ENCODE measurements at regions not wholly inside any gene's neighbourhood (a gene's known extent, or its start where the extent isn't known, plus 50 kb on each side); places are given as distances from the start of the nearest gene placed in this dataset.

DNA sequence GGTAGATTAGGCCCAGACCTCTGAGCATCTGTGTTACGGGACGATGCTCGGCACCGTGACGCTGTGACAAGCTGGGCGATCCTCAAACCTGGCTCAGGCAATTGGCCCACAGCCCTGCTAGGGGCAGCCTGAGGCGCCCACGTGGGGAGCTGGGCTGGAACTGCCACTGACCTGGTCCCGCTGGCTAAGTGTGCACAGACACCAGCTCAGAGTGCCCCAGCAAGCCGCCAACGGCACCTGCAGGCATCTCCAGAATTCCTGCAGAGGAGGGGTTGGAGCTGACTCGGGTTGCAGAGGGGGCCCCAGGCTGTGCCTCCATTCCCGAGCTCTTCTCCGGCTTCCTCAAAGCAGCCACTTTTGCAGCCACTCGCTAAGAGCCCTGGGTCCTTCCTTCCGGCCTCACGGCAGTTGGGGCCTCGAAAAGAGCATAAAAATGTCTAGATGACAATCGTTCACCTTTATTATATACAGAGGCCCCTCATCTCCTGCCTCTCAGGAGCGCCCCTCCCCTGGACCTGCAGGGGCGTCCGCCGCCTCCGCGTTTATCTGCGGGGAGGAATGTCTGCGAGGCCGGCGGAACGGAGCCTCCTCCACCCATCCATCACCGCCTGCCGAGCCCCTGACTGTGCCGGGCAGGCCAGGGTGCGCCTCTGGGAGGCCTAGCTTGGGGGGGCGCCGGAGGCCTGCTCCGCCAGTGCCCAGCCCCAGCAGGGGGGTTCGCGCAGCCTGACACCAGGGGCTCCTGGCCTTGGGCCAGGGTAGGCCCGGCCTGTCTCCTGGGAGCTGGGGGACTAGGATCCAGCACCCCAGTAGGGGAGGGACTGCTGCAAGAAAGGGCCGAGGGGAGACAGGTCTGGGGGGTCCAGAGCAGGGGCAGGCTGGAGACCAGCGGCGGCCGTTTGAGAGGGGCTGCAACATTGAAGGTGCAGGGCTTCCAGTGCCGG is 144.9 kb downstream of the BARX1 start:
- BruUV-seq (replicated peaks): no TSS peak
- no peak for DNase-seq
- H3K27me3 Mint-ChIP-seq (ENCODE audit: unreplicated experiment): peaks cover 53% of the 10 kb centered on the region
- no peaks in the 10 kb centered on the region for H3K4me1 Mint-ChIP-seq (ENCODE audit: low read depth, unreplicated experiment)
- H3K9me3 Mint-ChIP-seq (ENCODE audit: low read depth, unreplicated experiment): no peaks in the 10 kb centered on the region
- TF ChIP-seq, protein P1, sequence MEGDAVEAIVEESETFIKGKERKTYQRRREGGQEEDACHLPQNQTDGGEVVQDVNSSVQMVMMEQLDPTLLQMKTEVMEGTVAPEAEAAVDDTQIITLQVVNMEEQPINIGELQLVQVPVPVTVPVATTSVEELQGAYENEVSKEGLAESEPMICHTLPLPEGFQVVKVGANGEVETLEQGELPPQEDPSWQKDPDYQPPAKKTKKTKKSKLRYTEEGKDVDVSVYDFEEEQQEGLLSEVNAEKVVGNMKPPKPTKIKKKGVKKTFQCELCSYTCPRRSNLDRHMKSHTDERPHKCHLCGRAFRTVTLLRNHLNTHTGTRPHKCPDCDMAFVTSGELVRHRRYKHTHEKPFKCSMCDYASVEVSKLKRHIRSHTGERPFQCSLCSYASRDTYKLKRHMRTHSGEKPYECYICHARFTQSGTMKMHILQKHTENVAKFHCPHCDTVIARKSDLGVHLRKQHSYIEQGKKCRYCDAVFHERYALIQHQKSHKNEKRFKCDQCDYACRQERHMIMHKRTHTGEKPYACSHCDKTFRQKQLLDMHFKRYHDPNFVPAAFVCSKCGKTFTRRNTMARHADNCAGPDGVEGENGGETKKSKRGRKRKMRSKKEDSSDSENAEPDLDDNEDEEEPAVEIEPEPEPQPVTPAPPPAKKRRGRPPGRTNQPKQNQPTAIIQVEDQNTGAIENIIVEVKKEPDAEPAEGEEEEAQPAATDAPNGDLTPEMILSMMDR (IDR thresholded peaks at IDR 0.05; ENCODE audit: unreplicated experiment): no peak
- intact Hi-C loops (cut with micrococcal nuclease; ENCODE audit: unreplicated experiment): no loop called here
- H3K36me3 Mint-ChIP-seq (ENCODE audit: insufficient read depth, unreplicated experiment): no peaks in the 10 kb centered on the region
- no peak overlapping the region for H3K4me3 Mint-ChIP-seq (ENCODE audit: low read depth, unreplicated experiment)
- CTCF ChIA-PET: interaction anchor here (0.6 kb wide), 1 partner anchor 24 kb away, joined by 3 read pairs; no protein-coding TSS in a partner anchor
- H3K27ac Mint-ChIP-seq (ENCODE audit: unreplicated experiment): no peak overlapping the region

DNA sequence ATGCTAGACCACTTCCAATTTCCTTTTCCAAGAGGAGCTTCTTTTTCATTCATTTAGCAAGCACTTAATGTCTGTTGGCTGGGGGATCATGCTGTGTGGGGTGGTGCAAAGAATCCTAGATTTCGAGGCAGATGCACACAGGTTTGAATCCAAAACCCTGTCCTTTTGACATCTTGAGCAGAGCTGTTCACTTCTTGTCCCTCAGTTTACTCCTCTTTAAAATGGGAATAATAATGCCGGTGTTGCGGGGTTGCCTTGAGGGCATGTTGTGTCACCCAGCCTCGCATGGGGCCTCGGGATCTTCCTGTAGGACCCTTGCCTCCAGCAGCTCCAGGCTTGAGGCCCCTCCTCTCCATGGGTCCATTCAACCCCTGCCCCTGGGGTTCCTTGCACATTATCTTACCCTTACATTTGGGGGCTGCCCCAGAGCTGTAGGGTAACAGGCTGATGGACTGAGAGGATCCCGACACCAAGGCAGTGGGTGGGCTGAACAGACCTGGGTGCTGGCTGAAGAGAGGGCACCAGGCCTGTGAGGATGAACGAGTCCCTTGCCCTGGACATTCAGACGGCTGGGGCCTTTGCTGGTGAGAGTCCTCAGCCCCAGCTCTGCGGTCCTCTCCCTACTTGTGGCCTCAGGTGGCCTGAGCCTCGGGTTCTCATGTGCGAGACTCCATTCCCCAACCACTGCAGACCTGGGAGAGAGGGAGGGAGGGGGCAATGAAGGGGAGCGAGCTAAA is 145.8 kb downstream of the BARX1 start:
- no peak overlapping the region for H3K27ac Mint-ChIP-seq (ENCODE audit: unreplicated experiment)
- intact Hi-C loops (cut with micrococcal nuclease; ENCODE audit: unreplicated experiment): no loop called here
- CTCF ChIA-PET: no interaction called here
- no TSS peak for BruUV-seq (replicated peaks)
- TF ChIP-seq, protein P1 (IDR thresholded peaks at IDR 0.05; ENCODE audit: unreplicated experiment): no peak
- no peak overlapping the region for H3K4me3 Mint-ChIP-seq (ENCODE audit: low read depth, unreplicated experiment)
- no peaks in the 10 kb centered on the region for H3K36me3 Mint-ChIP-seq (ENCODE audit: insufficient read depth, unreplicated experiment)
- no peaks in the 10 kb centered on the region for H3K4me1 Mint-ChIP-seq (ENCODE audit: low read depth, unreplicated experiment)
- no peak for DNase-seq
- H3K27me3 Mint-ChIP-seq (ENCODE audit: unreplicated experiment): peaks cover 44% of the 10 kb centered on the region
- H3K9me3 Mint-ChIP-seq (ENCODE audit: low read depth, unreplicated experiment): no peaks in the 10 kb centered on the region

DNA sequence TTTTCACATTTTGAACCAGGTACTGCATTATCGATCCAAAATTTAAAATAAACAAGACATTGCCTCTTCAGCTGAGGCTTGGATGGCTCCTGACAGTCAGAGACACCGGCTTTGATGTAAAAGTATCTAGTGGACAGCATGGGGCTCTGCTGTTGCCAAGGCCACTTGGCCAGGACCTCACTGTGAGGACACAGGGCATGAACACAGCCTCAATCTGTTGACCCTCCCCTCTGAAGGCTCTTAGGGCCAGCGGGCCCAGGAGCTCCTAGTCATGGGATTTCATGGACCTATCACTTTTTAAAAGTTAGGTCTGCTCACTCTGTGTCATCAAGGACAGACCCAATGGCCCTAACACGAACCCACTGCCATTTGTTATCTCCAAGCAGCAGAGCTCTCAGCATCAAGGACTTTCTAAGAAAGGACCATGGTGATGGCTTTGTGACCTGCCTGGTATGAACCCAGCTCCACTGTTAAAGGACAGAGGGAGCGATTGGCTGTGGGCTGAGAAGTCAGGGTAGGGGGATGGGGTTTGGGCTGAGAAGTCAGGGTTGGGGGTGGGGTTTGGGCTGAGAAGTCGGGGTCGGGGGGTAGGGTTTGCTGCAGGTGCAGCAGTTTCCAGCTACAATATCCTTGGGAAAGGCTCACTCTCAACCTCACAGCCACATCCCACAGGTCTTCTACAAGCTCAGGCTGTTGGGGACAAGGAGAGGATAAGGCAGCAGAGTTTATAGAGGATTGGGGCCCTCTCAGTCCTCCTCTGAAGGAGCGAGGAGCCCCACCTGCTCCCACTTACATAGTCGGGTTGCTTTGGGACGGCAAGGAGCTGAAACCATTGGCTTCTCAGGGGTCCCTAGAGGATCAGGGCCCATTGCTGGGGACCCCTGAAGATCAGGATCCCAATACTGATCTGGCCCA is 146.8 kb downstream of the BARX1 start:
- Mint-ChIP-seq H3K36me3 (ENCODE audit: insufficient read depth, unreplicated experiment) (no peaks in the 10 kb centered on the region), H3K4me3 (ENCODE audit: low read depth, unreplicated experiment) (no peak overlapping the region), H3K27me3 (ENCODE audit: unreplicated experiment) (peaks cover 34% of the 10 kb centered on the region), H3K9me3 (ENCODE audit: low read depth, unreplicated experiment) (no peaks in the 10 kb centered on the region), H3K4me1 (ENCODE audit: low read depth, unreplicated experiment) (no peaks in the 10 kb centered on the region), H3K27ac (ENCODE audit: unreplicated experiment) (no peak overlapping the region)
- BruUV-seq (replicated peaks): no TSS peak
- TF ChIP-seq, protein P1 (IDR thresholded peaks at IDR 0.05; ENCODE audit: unreplicated experiment): no peak
- intact Hi-C loops (cut with micrococcal nuclease; ENCODE audit: unreplicated experiment): no loop called here
- CTCF ChIA-PET: interaction anchor here (0.6 kb wide), 1 partner anchor 41 kb away, joined by 7 read pairs; no protein-coding TSS in a partner anchor
- DNase-seq: no peak

Measured in Calu3 (cell line).